Trophoblast cell (in vitro differentiated cells and primary cell): ENCODE measurements at regions not wholly inside any gene's neighbourhood (a gene's known extent, or its start where the extent isn't known, plus 50 kb on each side); places are given as distances from the start of the nearest gene placed in this dataset.

Experiments
- DNase-seq, 2 donors: peaks; one replicate each; pipeline ENCODE4 v3.0.0-alpha.2; 2016
- H2AFZ ChIP-seq: 2 replicates; pipeline ENCODE4 v1.6.1; 2013; ENCODE audit warnings: low read length, moderate library complexity, mild to moderate bottlenecking; ENCODE audit not compliant: insufficient read depth, poor library complexity
- H2AK5ac ChIP-seq: 2 replicates; pipeline ENCODE4 v1.6.1; 2013; ENCODE audit warnings: mild to moderate bottlenecking, low read length
- H2BK120ac ChIP-seq: 2 replicates; pipeline ENCODE4 v1.6.1; 2013; ENCODE audit warnings: low read length, mild to moderate bottlenecking, moderate library complexity; ENCODE audit not compliant: insufficient read depth, poor library complexity
- H2BK12ac ChIP-seq: 2 replicates; pipeline ENCODE4 v1.6.1; 2013; ENCODE audit warnings: mild to moderate bottlenecking, low read length, moderate library complexity
- H2BK5ac ChIP-seq: 2 replicates; pipeline ENCODE4 v1.6.1; 2013; ENCODE audit warnings: low read length, low read depth, moderate library complexity, mild to moderate bottlenecking; ENCODE audit not compliant: poor library complexity
- H3K14ac ChIP-seq: 2 replicates; pipeline ENCODE4 v1.6.1; 2013; ENCODE audit warnings: mild to moderate bottlenecking, low read length
- H3K18ac ChIP-seq: 2 replicates; pipeline ENCODE4 v1.6.1; 2013; ENCODE audit warnings: mild to moderate bottlenecking, low read length
- H3K23ac ChIP-seq: 2 replicates; pipeline ENCODE4 v1.6.1; 2013; ENCODE audit warnings: low read length
- H3K27ac ChIP-seq: 2 replicates; pipeline ENCODE4 v1.5.1; 2013; ENCODE audit warnings: low read depth, mild to moderate bottlenecking, inconsistent platforms, low read length, moderate library complexity
- H3K27me3 ChIP-seq: 2 replicates; pipeline ENCODE4 v1.6.1; 2013; ENCODE audit warnings: inconsistent platforms, mild to moderate bottlenecking, low read length, moderate library complexity; ENCODE audit not compliant: insufficient read depth
- H3K36me3 ChIP-seq, 2 experiments: 1 replicate in 1 of 2; 2 replicates in 1 of 2; pipeline ENCODE4 v1.6.1; 2013; ENCODE audit warnings: low read length in 2 of 2, mild to moderate bottlenecking in 2 of 2, moderate library complexity in 1 of 2; ENCODE audit not compliant: insufficient read depth in 2 of 2, control insufficient read depth in 1 of 2
- H3K4ac ChIP-seq: 2 replicates; pipeline ENCODE4 v1.6.1; 2013; ENCODE audit warnings: low read depth, mild to moderate bottlenecking, low read length, moderate library complexity
- H3K4me1 ChIP-seq, 2 experiments: 1 replicate in 1 of 2; 2 replicates in 1 of 2; pipeline ENCODE4 v1.6.1; 2013; ENCODE audit warnings: low read length in 2 of 2, mild to moderate bottlenecking in 2 of 2, moderate library complexity in 1 of 2; ENCODE audit not compliant: insufficient read depth in 2 of 2, control insufficient read depth in 1 of 2
- H3K4me2 ChIP-seq: 2 replicates; pipeline ENCODE4 v1.6.1; 2013; ENCODE audit warnings: inconsistent platforms, mild to moderate bottlenecking, low read length, moderate library complexity
- H3K4me3 ChIP-seq: 2 replicates; pipeline ENCODE4 v1.5.1; 2013; ENCODE audit warnings: mild to moderate bottlenecking, low read depth, low read length, inconsistent platforms
- H3K79me1 ChIP-seq: one replicate; pipeline ENCODE4 v1.6.1; 2013; ENCODE audit warnings: low read length
- H3K79me2 ChIP-seq: 2 replicates; pipeline ENCODE4 v1.6.1; 2013; ENCODE audit warnings: low read length, mild to moderate bottlenecking; ENCODE audit not compliant: control insufficient read depth, insufficient read depth, poor library complexity
- H3K9ac ChIP-seq: 2 replicates; pipeline ENCODE4 v1.6.1; 2013; ENCODE audit warnings: mild to moderate bottlenecking, low read length
- H3K9me3 ChIP-seq: 2 replicates; pipeline ENCODE4 v1.6.1; 2013; ENCODE audit warnings: low read depth, mild to moderate bottlenecking, control low read depth, inconsistent platforms, low read length; ENCODE audit not compliant: insufficient read depth
- H4K12ac ChIP-seq: 2 replicates; pipeline ENCODE4 v1.6.1; 2013; ENCODE audit warnings: low read depth, mild to moderate bottlenecking, low read length, moderate library complexity
- H4K8ac ChIP-seq: 2 replicates; pipeline ENCODE4 v1.6.1; 2013; ENCODE audit warnings: low read depth, mild to moderate bottlenecking, low read length, moderate library complexity
- H4K91ac ChIP-seq: one replicate; pipeline ENCODE4 v1.6.1; 2013; ENCODE audit warnings: low read depth, mild to moderate bottlenecking, low read length, moderate library complexity
- WGBS: extraction: QIAGEN DNeasy Blood & Tissue Kit; methylation state at CpG from one replicate; pipeline ENCODE4 v1.1.7; 2013; ENCODE audit warnings: missing lambda C conversion rate; ENCODE audit not compliant: insufficient read length, insufficient coverage; ENCODE audit errors: extremely low coverage; 5-methylcytosine and 5-hydroxymethylcytosine counted together

GRCh38 chr2:22499082-22499839 lies 885.7 kb upstream of the KLHL29 start:
- Histone ChIP-seq H3K18ac (no peak overlapping the region), H3K4me3 (no peak overlapping the region), H2AFZ (no peak overlapping the region), H2BK5ac (no peak overlapping the region), H2BK12ac (no peak overlapping the region), H3K79me2 (no peaks in the 10 kb centered on the region), H3K36me3 (no peaks in the 10 kb centered on the region), H4K12ac (no peak overlapping the region), H3K23ac (no peak overlapping the region), H2AK5ac (no peak overlapping the region), H4K91ac (no peak overlapping the region), H4K8ac (no peak overlapping the region), H3K27ac (no peak overlapping the region), H3K27me3 (no peaks in the 10 kb centered on the region), H3K14ac (no peak overlapping the region), H3K4ac (no peak overlapping the region), H3K79me1 (peaks cover 2% of the 10 kb centered on the region), H3K4me2 (no peak overlapping the region), H2BK120ac (no peak overlapping the region), H3K9ac (no peak overlapping the region), H3K9me3 (no peaks in the 10 kb centered on the region), H3K4me1 (no peaks in the 10 kb centered on the region)
- whole genome bisulfite sequencing: no CpG with 5 or more reads among the region's 4 CpGs
- DNase-seq: no peak

GRCh38 chr2:22500555-22500935 lies 884.4 kb upstream of the KLHL29 start:
- Histone ChIP-seq H4K12ac (no peak overlapping the region), H3K9ac (no peak overlapping the region), H4K8ac (no peak overlapping the region), H4K91ac (no peak overlapping the region), H3K18ac (no peak overlapping the region), H3K27me3 (no peaks in the 10 kb centered on the region), H3K4me1 (no peaks in the 10 kb centered on the region), H3K4me2 (no peak overlapping the region), H3K36me3 (no peaks in the 10 kb centered on the region), H3K79me1 (no peaks in the 10 kb centered on the region), H3K14ac (no peak overlapping the region), H3K79me2 (no peaks in the 10 kb centered on the region), H2AFZ (no peak overlapping the region), H3K27ac (no peak overlapping the region), H3K23ac (no peak overlapping the region), H3K4ac (no peak overlapping the region), H2BK5ac (no peak overlapping the region), H2BK120ac (no peak overlapping the region), H3K9me3 (no peaks in the 10 kb centered on the region), H2BK12ac (no peak overlapping the region), H2AK5ac (no peak overlapping the region), H3K4me3 (no peak overlapping the region)
- DNase-seq: no peak
- WGBS: no CpG with 5 or more reads among the region's 1 CpG

- no peaks in the 10 kb centered on the region for H3K4me1 ChIP-seq
- H3K79me1 ChIP-seq: no peaks in the 10 kb centered on the region
- H2BK120ac ChIP-seq: no peak overlapping the region
- H3K4me3 ChIP-seq: no peak overlapping the region
- no peak overlapping the region for H4K91ac ChIP-seq
- H3K9ac ChIP-seq: no peak overlapping the region
- H3K23ac ChIP-seq: no peak overlapping the region
- no peak overlapping the region for H3K4me2 ChIP-seq
- H2AK5ac ChIP-seq: no peak overlapping the region
- H4K8ac ChIP-seq: no peak overlapping the region
- no peak overlapping the region for H3K14ac ChIP-seq
- H2BK12ac ChIP-seq: no peak overlapping the region
- H3K18ac ChIP-seq: no peak overlapping the region
- no CpG with 5 or more reads among the region's 2 CpGs for WGBS
- no peak overlapping the region for H3K27ac ChIP-seq
- H3K27me3 ChIP-seq: no peaks in the 10 kb centered on the region
- no peak overlapping the region for H4K12ac ChIP-seq
- no peak overlapping the region for H2AFZ ChIP-seq
- H3K36me3 ChIP-seq: no peaks in the 10 kb centered on the region
- no peak for DNase-seq
- H2BK5ac ChIP-seq: no peak overlapping the region
- no peaks in the 10 kb centered on the region for H3K9me3 ChIP-seq
- H3K4ac ChIP-seq: no peak overlapping the region
- H3K79me2 ChIP-seq: no peaks in the 10 kb centered on the region
Observed at GRCh38 chr2:22501851-22502250, 883.1 kb upstream of the KLHL29 start.

GRCh38 chr2:22513563-22513962 lies 871.4 kb upstream of the KLHL29 start:
- H2BK120ac ChIP-seq: no peak overlapping the region
- H3K18ac ChIP-seq: no peak overlapping the region
- H4K12ac ChIP-seq: no peak overlapping the region
- no peak overlapping the region for H2BK12ac ChIP-seq
- H3K23ac ChIP-seq: no peak overlapping the region
- H4K8ac ChIP-seq: no peak overlapping the region
- no peaks in the 10 kb centered on the region for H3K79me1 ChIP-seq
- no peaks in the 10 kb centered on the region for H3K36me3 ChIP-seq
- H3K9ac ChIP-seq: no peak overlapping the region
- no peak overlapping the region for H3K14ac ChIP-seq
- no peak overlapping the region for H3K4me3 ChIP-seq
- no peak overlapping the region for H2AFZ ChIP-seq
- no peak overlapping the region for H3K27ac ChIP-seq
- H3K9me3 ChIP-seq: no peaks in the 10 kb centered on the region
- H3K4me1 ChIP-seq: no peaks in the 10 kb centered on the region
- DNase-seq: no peak
- WGBS: 100% methylated on average over 1 of the region's 4 CpGs
- no peak overlapping the region for H4K91ac ChIP-seq
- H3K4me2 ChIP-seq: no peak overlapping the region
- no peaks in the 10 kb centered on the region for H3K27me3 ChIP-seq
- no peak overlapping the region for H3K4ac ChIP-seq
- no peaks in the 10 kb centered on the region for H3K79me2 ChIP-seq
- H2BK5ac ChIP-seq: no peak overlapping the region
- no peak overlapping the region for H2AK5ac ChIP-seq
